HG03521 (cell line): ENCODE measurements at regions not wholly inside any gene's neighbourhood (a gene's known extent, or its start where the extent isn't known, plus 50 kb on each side); places are given as distances from the start of the nearest gene placed in this dataset.

Experiments used
- ATAC-seq: cut with Tn5 transposase; IDR thresholded peaks from one replicate; pipeline ENCODE4 v1.9.1; 2021; ENCODE audit warnings: mild to moderate bottlenecking, moderate library complexity; ENCODE audit not compliant: unreplicated experiment

DNA sequence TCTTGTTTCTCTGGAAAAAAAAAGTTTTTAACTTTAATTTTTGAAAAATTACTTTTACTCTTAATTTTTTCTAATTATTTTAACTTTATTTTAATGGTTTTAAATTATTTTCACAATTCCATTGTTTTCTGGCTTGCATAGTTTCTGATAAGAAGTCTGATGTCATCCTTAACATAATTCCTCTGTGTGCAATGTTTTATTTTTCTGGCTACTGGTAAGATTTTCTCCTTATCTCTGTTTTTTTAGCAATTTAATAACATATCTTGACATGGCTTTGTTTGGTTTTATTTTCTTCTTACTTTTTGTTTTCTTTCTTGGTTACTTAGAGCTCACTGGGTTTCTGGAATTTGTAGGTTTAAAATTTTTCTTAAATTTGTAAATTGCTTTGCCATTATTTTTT lies 114.8 kb downstream of the TBXT start:
- no peak for ATAC-seq

DNA sequence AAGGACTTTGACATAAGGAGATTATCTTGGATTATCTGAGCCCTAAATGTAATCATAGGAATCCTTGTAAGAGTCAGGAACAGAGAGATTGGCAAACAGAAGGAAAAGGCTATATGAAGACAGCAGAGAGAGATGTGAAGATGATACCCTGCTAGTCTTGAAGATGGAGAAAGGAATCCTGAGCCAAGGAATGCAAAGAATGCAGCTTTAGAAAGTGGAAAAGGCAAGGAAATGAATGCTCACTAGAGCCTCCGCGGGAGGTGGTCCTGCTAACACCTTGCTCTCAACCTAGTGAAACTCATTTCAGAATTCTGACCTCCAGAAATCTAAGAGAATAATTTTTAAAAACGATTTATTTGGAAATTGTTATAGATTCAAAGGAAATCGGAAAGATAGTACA lies 117.1 kb downstream of the TBXT start:
- no peak for ATAC-seq

DNA sequence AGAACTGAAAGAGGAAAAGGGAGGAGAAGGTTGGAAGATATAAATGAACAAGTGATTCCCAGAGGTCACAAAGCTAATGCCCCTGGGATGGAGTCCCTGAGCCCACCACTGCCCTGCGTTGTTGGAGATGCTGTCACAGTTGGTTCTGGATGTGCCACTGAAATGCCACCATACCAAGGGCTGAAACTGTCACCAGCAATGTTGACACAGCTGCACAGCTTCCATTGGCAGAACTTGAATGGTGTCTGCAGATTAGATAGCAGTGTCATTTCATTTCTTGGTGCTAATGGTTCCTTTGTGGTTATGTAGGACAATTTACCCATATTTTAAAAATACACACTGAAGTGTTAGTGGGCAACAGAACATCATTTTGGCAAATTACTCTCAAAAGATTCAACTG lies 120.7 kb downstream of the TBXT start:
- no peak for ATAC-seq

DNA sequence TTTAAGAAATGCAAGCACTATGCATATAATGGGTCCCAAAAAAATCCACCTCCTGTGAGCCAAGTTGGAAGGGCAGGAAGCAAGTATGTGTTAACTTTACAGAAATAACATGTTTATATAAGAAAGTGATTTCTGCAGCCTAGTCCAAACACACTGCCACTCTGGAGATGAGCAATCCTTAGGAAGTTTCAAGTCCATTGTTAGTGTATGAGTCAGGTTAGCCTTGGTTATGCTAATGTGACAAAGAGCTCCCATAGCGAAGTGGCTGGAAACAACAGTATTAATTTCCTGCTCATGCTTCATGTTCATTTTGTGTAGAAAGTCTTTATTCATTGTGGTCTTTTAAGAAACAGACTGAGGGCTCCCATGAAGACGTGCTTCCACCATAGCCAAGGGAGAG lies 121.4 kb downstream of the TBXT start:
- ATAC-seq = no peak

DNA sequence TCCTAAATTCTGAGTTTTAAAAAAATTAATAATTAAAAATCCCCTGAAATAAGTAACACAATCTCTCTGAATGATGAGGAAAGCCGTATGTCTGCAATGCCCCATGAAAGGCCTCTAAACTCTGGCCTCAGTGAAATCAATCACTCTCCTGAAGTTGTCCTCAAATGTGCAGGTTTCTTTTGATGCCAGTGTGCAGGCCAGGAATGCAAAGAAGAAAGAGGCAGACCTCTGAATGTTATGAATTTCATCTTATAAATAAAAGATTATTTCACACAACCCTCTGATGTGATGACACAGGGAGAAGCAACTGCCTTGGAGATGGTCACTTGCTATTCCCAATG lies 121.8 kb downstream of the TBXT start:
- ATAC-seq = no peak

DNA sequence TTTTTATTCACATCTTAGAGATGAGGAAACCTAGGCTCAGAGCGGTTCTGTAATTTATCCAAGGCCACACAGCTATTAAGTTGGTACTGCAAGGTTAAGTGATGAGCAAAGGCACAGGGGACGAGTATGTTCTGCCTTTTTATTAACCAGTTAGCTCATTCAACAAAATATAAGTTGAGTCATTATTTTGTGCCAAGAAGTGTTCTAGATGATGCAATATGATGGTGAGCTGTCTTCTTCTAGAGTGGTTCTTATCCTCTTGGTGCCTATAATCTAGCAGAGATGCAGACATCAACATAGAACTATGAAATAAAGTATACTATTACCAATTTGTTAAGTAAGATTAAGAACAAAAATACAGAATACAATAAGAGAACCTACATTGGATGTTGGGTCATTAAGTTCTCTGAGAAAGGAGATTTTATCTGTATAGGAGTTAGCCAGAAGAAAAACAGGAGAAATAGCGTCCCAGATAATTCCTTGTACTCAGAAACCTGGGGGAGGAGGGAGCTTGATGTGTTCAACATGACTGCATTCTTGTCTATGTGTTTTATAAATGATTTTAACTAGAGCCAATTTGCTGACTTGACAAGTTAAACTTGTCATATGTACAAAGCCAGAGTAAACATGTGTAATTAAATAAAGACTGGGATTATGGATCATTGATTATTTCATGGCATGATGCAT lies 122.3 kb downstream of the TBXT start:
- no peak for ATAC-seq

DNA sequence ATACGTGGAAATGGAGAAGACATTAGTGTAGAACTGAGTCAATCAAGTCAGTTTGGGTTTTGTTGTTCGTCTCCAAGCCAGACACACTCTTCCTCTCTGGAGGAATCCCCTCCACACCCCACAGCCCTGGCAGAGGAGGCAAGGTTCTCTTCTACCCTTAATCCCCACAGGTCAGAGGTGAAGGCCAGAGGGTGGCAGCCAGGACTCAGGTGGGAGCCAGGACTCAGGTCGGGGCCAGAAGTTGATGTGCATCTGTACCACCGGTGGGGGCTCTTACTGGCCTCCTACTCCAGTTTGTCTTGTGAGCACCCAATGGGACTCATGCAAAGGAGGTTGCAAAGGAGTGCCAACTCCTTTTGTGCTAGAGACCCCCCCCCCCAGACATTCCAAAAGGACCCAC lies 126.4 kb downstream of the TBXT start:
- ATAC-seq = no peak

DNA sequence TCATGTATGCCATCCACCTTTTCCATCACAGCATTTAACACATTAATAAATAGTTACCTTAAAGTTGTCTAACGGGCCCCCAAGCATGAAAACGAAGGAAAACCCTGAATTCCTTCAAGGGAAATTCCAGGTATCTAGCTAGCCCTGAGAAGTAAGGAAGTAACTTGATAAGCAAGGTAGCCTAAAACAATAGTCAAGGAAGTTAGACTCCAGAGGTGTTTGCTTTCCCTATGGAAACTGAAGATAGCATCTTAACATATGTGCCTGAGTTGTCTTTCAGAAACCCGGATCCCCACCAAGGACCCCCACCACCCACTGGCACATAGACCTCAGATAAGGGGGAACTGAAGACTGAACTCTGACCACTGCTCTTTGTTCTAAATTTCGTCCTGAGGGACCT lies 127.4 kb downstream of the TBXT start:
- ATAC-seq = no peak

DNA sequence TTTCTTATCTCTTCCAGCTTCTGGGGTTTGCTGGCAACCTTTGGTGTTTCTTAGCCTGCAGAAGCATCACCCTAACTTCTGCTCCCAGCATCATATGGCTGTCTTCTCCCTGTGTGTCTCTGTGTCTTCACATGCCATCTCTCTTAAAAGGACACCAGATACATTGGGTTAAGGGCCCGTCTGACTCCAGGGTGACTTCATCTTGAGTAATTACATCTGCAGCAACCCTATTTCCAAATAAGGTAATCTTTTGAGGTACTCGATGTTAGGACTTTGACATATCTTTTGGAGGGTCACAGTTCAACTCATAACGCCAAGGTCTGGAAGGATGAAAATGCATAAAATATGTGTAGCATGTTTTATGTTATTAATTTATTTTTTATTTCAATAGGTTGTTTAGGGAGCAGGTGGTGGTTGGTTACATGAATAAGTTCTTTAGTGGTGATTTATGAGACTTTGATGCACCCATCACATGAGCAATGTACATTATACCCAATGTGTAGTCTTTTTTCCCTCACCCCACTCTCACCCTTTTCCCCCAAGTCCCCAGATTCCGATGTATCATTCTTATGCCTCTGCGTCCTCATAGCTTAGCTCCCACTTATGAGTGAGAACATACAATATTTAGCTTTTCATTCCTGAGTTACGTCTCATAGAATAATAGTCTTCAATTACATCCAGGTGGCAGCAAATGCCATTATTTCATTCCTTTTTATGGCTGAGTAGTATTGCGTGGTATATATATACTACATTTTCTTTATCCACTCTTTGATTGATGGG lies 131.1 kb downstream of the TBXT start:
- ATAC-seq = no peak

DNA sequence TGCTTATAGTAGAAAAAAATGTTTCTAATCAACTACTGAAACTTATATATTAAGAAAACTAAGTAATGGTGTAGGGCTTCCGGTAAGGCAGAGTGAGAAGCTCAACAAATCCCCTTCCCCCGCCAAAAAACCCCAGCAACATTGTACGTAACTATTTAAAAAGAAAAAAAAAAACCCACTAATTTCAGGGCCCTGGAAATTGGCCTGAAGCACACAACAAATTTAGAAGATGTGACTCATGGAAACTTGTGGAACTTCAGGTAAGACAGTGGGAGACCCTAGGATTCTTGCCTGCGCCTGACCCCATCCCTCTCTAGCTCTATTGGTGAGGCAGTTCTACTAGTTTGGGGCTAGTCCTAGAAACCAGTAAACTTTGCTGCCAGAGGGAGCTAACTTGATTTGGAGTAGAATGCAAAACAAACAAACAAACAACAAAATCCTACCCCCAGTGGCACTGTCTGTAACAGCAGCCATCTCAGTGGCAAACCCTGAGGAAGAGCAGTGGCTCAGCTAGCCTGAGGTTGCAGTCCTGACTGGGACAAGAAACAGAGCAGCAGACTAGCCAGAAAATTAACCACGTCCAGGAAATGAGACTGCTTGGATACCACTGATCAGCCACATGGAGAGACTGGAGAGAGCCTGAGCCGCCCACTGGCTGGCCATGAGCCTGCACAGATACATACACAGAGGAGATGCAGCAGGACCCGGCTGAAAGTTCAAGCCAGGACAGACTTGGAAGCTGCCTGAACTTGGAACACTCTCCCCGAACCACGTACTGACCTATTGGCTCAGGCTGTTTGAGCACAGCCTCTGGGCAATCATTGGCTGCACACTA lies 135.1 kb downstream of the TBXT start:
- ATAC-seq = no peak

DNA sequence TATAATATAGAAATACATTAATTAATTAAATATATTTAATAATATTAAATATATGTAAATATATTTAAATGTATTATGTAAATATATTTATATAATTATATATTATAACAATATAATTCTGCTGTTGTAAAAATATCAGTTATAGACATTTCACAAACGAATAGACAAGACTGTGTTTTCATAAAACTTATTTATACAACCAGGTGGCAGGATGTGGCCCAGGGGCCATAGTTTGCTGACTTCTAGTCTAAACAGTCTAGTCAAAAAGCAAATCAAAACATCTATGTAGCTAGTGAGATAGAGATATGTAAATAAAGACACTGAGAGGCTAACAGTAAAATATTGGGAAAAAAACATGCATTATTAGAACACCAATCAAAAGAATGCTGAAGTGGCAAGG lies 136.4 kb downstream of the TBXT start:
- no peak for ATAC-seq

DNA sequence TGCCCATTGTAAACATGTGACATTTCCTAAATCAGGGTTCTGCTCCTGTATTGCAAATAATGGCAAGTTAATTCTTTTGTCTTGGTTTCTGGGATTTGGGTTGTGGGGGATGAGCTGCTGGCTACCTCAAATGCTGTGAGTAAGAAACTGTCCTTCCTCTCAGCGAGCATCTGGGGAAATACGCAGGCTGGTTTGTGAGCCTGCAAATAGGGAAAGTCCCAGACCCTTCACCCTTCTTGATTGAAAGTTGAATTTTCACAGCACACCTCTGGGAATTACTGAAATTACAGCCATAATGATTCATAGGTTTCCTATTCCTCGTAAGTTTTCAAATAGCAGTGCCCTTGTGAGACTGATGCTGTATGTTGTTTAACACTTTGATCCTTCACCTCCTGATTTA lies 138.1 kb downstream of the TBXT start:
- ATAC-seq = no peak

DNA sequence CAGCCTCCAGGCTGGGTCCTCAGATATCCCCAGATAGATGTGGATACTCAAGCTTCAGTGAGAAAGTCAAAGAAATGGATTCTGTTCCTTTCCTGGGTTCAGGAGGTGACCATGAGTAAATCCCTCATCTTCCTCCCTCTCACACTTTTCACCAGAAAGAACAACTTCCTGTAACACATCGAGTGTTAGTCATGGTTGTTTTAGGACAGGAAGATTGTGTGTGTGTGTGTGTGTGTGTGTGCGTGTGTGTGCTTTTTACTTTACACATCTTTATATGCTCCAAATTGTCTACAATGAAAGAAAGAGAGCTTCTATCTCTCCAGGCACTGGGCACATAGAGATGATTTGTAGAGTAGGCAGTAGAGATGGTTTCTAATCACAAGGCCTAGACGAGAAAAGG lies 139.9 kb downstream of the TBXT start:
- ATAC-seq = no peak

DNA sequence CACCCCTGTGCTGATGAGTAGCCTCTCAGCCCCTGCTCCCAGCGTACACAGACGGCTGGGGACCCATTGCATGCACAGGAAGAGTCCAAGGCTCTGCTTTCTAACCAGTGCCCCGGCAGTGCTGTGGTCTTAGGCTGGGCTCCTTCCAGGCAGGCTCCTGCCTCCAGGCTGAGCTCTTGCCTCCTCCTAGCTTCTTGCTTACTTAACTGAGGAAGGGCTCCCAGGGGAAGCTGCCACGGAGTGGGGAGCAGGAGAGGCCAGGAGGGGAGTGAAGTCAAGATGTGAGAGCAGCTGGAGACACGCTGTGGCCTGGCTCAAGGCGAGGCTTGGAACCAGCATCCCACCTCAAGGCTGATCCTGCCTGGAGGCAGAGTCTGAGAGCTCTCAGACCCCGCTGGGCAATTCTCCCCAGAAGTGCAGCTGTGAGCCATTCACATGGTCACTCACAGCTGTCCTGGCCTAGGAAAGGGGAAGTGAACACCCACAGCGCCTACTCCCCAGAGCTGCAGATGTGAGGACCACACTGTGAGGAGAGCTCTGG lies 141.0 kb downstream of the TBXT start:
- ATAC-seq = no peak

DNA sequence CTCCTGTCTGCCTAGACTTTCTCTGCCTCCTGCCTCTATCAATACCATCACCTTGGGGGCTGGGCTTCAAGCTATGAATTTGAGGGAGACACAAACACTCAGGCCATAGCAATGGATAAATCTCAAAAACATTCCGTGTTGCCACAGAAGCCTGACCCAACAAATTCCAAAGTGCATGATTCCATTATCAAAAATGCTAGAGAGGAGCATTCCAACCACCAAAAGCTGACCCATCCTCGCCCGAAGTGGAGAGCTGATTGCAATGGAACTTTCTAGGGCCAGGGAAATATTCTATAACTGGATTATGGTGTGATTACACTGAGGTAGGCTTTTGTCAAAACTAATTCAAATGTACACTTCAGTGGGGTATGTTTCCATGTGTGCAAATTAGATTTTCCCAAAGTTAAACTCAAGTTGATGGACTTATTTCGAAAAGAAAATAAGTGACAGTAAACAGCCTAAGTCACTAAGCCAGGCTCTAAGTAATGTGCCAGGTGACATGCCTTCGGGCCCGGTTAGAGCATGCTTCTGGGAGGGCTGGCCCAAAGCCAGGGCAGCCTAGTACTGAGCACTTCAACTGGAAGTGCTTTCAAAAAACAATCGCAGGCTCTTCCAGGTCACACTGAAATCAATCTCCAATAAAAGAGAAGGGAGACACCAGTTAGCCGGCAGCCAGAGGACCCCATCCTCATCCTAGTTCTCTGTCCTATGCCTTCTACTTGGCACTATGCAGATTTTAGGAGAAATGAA lies 142.3 kb downstream of the TBXT start:
- ATAC-seq = no peak

DNA sequence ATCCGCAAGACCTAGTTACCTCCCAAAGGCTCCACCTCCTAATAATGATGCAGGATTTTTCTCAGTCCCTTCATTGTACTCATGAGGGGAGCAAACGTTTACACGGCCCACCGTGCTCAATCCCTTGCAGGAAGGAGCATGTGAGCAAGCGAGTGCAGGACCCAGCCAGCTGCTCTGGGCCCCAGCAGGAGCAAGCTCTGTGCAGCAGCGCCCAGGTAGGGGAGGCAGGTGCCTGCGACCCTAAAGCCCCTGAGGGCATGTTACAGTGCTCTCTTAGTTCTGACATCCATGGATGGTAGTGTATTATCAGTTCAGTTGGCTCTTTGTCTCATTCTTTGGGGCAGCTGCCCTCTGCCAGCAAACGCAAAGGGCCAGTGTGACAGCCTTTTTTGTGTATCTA lies 143.4 kb downstream of the TBXT start:
- ATAC-seq = no peak

DNA sequence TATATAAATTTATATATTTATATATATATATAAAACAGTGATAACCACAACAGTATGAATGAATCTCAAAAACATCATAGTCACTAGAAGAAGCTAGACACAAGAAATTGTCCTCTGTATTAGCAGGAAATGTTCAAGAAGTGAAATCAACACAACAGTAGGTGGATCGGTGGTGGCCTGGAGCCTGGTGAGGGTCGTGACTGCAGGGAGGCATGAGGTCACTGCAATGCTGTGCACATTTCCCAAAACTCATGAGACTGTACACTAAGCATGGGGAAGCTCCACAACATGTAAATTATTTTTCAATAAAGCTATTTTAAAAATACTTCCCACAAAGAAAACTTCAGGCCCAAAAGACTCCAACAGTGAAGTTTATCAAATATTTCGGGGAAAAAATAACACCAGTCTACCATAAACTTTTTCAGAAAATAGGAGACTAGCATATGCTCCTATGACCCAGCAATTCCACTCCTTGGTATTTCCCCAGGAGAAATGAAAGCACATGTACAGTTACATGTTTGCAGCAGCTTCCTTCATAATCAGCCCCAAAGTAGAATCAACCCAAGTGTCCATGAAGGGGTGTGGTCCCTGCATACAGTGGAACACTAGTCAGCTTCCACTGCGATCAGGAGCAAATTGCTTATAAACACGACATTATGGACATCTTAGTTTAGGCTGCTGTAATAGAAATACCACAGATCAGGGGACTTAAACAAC lies 144.2 kb downstream of the TBXT start:
- no peak for ATAC-seq

DNA sequence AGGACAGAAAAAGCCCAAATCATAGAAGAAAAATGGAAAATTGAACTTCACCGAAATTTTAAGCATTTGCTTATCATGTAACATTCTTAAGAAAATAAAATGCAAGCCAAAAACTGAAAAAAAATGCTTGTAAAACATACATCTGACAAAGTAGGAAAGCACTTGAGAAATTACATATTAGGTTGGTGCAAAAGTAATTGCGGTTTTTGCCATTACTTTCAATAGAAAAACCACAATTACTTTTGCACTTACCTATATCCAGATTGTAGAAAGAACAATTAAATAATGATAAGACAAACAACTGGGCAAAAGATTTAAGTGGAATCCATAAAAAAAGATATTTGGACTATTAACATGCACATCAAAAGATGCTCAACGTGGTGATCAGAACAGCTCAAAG lies 146.2 kb downstream of the TBXT start:
- ATAC-seq = no peak

DNA sequence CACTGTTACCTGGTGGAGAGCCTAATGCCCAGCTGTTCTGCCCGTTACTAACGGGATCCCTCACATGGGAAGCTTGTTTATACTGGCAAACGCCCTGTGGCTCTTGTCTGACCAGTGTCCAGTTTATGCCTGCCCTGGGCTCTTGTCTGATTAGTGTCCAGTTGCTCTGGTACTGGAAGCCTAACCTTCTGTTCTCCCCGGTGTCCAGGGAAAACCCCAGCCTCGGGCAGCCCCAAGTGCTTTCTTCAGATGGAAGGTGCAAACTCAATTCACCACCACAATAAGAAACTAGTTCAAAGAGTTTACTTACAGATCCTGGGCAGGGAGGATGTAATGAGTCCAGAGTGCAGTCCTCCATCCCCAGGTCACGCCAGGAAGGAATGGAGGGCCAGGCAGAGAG lies 148.4 kb downstream of the TBXT start:
- ATAC-seq = no peak

DNA sequence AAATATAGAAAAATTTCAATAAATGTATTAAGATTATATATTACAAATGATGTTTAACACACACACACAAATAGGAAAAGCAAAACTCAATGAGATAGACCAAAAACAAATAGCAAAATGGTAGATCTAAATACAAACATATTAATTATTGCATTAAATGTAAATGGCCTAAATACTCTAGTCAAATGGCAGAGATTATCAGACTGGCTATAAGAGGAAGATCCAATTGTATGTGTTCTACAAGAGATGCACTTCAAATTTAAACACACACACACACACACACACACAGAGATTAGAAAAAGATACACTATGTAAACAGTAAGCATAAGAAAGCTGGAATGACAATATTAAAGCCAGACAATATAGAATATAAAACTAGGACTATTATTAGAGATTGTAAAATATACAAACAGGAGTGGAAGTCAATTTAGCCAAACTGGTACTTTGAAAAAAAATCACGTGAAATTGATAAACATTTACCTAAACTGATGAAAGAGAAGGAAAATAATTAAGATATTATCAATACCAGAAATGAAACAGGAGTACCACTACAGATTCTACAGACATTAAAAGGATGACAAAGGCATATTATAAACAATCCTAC lies 150.5 kb downstream of the TBXT start:
- ATAC-seq = no peak
